HL-60 (cell line): ENCODE measurements at regions not wholly inside any gene's neighbourhood (a gene's known extent, or its start where the extent isn't known, plus 50 kb on each side); places are given as distances from the start of the nearest gene placed in this dataset.

Source experiments
- SPI1 ChIP-seq: IDR thresholded peaks from 2 replicates; pipeline ENCODE4 v1.6.1; 2012; ENCODE audit warnings: low read depth, mild to moderate bottlenecking, borderline replicate concordance
- TF ChIP-seq, protein P1 (sequence below): IDR thresholded peaks from 2 replicates; pipeline ENCODE4 v1.6.1; 2012; ENCODE audit warnings: low read depth; ENCODE audit not compliant: insufficient replicate concordance
- TF ChIP-seq, protein P2 (sequence below): IDR thresholded peaks from one replicate; pipeline ENCODE4 v1.5.1; 2011; ENCODE audit warnings: low read length, control low read depth, inconsistent platforms; ENCODE audit not compliant: insufficient read depth

DNA sequence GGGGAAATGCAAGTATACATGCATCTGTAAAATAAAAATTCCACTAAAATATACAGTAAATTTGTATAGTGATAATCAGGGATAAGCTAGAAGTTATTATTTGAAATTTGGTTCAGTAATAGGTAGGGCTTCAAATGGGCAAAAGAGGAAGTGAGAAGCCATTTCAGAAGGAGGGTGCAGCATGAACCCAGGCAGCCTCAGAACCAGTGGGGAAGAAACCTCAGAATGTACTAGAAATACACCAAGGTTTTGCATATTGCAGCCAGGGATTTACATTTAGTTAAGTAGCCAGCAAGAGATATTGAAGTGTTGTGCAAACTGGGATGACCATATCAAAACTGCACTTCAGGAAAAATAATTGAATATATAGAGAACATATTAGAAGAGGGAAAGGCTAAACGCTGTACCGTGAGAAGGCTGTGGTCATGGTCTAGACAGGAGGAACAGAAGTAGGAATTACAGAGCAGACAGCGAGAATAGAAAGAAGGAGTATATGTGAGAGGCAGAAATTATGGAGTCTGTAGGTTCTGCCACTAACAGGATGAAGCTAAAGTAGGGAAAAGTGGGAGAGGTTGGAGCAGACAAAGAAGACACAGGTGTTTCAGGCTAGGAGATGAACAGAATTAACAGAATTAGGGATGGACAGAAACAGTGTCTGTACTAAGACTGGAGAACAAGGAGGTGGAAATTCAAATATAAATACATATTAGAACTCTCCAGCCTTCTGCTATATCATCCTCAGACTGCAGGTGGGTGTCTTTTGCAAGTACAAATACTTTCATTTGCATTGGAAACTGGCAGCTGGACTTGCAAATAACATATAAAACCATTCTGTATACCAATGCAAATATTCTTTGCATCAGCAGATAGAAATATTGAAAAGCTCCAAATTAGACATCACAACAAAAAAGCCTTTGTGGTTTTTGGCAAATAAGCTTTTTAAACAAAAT is 335.6 kb downstream of the ZNF608 start:
- TF ChIP-seq, protein P1, sequence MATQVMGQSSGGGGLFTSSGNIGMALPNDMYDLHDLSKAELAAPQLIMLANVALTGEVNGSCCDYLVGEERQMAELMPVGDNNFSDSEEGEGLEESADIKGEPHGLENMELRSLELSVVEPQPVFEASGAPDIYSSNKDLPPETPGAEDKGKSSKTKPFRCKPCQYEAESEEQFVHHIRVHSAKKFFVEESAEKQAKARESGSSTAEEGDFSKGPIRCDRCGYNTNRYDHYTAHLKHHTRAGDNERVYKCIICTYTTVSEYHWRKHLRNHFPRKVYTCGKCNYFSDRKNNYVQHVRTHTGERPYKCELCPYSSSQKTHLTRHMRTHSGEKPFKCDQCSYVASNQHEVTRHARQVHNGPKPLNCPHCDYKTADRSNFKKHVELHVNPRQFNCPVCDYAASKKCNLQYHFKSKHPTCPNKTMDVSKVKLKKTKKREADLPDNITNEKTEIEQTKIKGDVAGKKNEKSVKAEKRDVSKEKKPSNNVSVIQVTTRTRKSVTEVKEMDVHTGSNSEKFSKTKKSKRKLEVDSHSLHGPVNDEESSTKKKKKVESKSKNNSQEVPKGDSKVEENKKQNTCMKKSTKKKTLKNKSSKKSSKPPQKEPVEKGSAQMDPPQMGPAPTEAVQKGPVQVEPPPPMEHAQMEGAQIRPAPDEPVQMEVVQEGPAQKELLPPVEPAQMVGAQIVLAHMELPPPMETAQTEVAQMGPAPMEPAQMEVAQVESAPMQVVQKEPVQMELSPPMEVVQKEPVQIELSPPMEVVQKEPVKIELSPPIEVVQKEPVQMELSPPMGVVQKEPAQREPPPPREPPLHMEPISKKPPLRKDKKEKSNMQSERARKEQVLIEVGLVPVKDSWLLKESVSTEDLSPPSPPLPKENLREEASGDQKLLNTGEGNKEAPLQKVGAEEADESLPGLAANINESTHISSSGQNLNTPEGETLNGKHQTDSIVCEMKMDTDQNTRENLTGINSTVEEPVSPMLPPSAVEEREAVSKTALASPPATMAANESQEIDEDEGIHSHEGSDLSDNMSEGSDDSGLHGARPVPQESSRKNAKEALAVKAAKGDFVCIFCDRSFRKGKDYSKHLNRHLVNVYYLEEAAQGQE, result no peak
- TF ChIP-seq, protein P2, sequence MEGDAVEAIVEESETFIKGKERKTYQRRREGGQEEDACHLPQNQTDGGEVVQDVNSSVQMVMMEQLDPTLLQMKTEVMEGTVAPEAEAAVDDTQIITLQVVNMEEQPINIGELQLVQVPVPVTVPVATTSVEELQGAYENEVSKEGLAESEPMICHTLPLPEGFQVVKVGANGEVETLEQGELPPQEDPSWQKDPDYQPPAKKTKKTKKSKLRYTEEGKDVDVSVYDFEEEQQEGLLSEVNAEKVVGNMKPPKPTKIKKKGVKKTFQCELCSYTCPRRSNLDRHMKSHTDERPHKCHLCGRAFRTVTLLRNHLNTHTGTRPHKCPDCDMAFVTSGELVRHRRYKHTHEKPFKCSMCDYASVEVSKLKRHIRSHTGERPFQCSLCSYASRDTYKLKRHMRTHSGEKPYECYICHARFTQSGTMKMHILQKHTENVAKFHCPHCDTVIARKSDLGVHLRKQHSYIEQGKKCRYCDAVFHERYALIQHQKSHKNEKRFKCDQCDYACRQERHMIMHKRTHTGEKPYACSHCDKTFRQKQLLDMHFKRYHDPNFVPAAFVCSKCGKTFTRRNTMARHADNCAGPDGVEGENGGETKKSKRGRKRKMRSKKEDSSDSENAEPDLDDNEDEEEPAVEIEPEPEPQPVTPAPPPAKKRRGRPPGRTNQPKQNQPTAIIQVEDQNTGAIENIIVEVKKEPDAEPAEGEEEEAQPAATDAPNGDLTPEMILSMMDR, result no peak
- TF ChIP-seq SPI1, result no peak
